GM18498 (cell line): ENCODE measurements at regions not wholly inside any gene's neighbourhood (a gene's known extent, or its start where the extent isn't known, plus 50 kb on each side); places are given as distances from the start of the nearest gene placed in this dataset.

ENCODE experiments used
- ATAC-seq: cut with Tn5 transposase; IDR thresholded peaks from one replicate; pipeline ENCODE4 v1.9.1; 2021; ENCODE audit warnings: mild to moderate bottlenecking, moderate library complexity; ENCODE audit not compliant: unreplicated experiment

- no peak for ATAC-seq
Observed at GRCh38 chr4:53920883-53921282, 143.5 kb downstream of the CHIC2 start.

- ATAC-seq = no peak
Observed at GRCh38 chr4:53920116-53920515, 144.3 kb downstream of the CHIC2 start.

- no peak for ATAC-seq
Observed at GRCh38 chr4:53919535-53919934, 144.9 kb downstream of the CHIC2 start.

GRCh38 chr4:53917729-53918128, 146.7 kb downstream of the CHIC2 start:
- no peak for ATAC-seq

- no peak for ATAC-seq
Observed at GRCh38 chr4:53916431-53916889, 147.9 kb downstream of the CHIC2 start.

GRCh38 chr4:53914313-53915016, 149.9 kb downstream of the CHIC2 start:
- ATAC-seq = no peak

- no peak for ATAC-seq
Observed at GRCh38 chr4:53913771-53914170, 150.6 kb downstream of the CHIC2 start.

GRCh38 chr4:53912766-53913497, 151.5 kb downstream of the CHIC2 start:
- ATAC-seq = no peak

- ATAC-seq = peak; percentile 72
Observed at GRCh38 chr4:53908661-53909078, 155.7 kb downstream of the CHIC2 start.

GRCh38 chr4:53907772-53908171, 156.6 kb downstream of the CHIC2 start:
- ATAC-seq = no peak

GRCh38 chr4:53906606-53907190, 157.7 kb downstream of the CHIC2 start:
- no peak for ATAC-seq

- peak; percentile 69 for ATAC-seq
Observed at GRCh38 chr4:53905941-53906377, 158.4 kb downstream of the CHIC2 start.

- no peak for ATAC-seq
Observed at GRCh38 chr4:53905276-53905940, 159.0 kb downstream of the CHIC2 start.

- ATAC-seq = no peak
Observed at GRCh38 chr4:53902786-53903185, 161.6 kb downstream of the CHIC2 start.

GRCh38 chr4:53900271-53900649, 164.1 kb downstream of the CHIC2 start:
- no peak for ATAC-seq

- ATAC-seq = no peak
Observed at GRCh38 chr4:53899586-53900270, 164.7 kb downstream of the CHIC2 start.

- no peak for ATAC-seq
Observed at GRCh38 chr4:53895137-53895536, 169.3 kb downstream of the CHIC2 start.

- no peak for ATAC-seq
Observed at GRCh38 chr4:53890461-53890860, 173.9 kb downstream of the CHIC2 start.

- ATAC-seq = no peak
Observed at GRCh38 chr4:53889326-53890055, 174.9 kb downstream of the CHIC2 start.

- no peak for ATAC-seq
Observed at GRCh38 chr4:53886090-53886489, 178.3 kb downstream of the CHIC2 start.
